A549 (cell line): ENCODE measurements at regions not wholly inside any gene's neighbourhood (a gene's known extent, or its start where the extent isn't known, plus 50 kb on each side); places are given as distances from the start of the nearest gene placed in this dataset.

Source experiments
- ATAC-seq, 2 experiments: fragments of 200-7000 bp in 1 of 2; fragments of >200 bp in 1 of 2; cut with Nextera tagmentation in 1 of 2; cut with Tn5 transposase in 1 of 2; 3 replicates each; pipeline versions ENCODE4 v1.8.0 to v1.9.1; 2018 to 2020; ENCODE audit warnings: mild to moderate bottlenecking in 1 of 2, moderate library complexity in 1 of 2
- CTCF ChIA-PET: fragments of 300-600 bp; sonication (Branson Sonifier 250); formaldehyde crosslinking; extraction: SDS; loops from one replicate; lab custom pipeline; 2021; ENCODE audit warnings: antibody characterized with exemption, inconsistent platforms; lab: Yijun Ruan, JAX
- POLR2A ChIA-PET: fragments of 350-600 bp; formaldehyde crosslinking; extraction: SDS; loops from one replicate; lab custom pipeline; 2021; ENCODE audit warnings: antibody characterized with exemption, inconsistent platforms; lab: Yijun Ruan, JAX
- DNase-seq, 2 experiments: peaks; one replicate each; pipeline versions ENCODE4 v3.0.0 to v3.0.0-alpha.2; 2011 to 2016; ENCODE audit warnings: low read depth in 1 of 2, low spot score in 1 of 2
- FAIRE-seq: peaks from 2 replicates; lab custom pipeline; 2011; peaks lifted over from hg19 to GRCh38; lab: Jason Lieb, UNC
- H3K27ac ChIP-seq, 2 experiments: fragments of >200 bp; sonication (Bioruptor Twin); formaldehyde crosslinking; 3 replicates each; pipeline ENCODE4 v1.5.1; 2016 to 2017
- H3K4me1 ChIP-seq: fragments of >200 bp; sonication (Bioruptor Twin); formaldehyde crosslinking; 3 replicates; pipeline ENCODE4 v1.6.1; 2016
- H3K4me2 ChIP-seq: fragments of >200 bp; sonication (Bioruptor Twin); formaldehyde crosslinking; 3 replicates; pipeline ENCODE4 v1.6.1; 2016
- H3K4me3 ChIP-seq: fragments of >200 bp; sonication (Bioruptor Twin); formaldehyde crosslinking; 3 replicates; pipeline ENCODE4 v1.5.1; 2016
- H3K9me3 ChIP-seq: fragments of >200 bp; sonication (Bioruptor Twin); formaldehyde crosslinking; 3 replicates; pipeline ENCODE4 v1.6.1; 2016
- CBX8 ChIP-seq: fragments of 200-600 bp; sonication (generic); IDR thresholded peaks from 2 replicates; pipeline ENCODE4 v1.6.1; 2016
- CEBPB ChIP-seq, 2 experiments: fragments of >200 bp in 1 of 2; sonication (Bioruptor Twin) in 1 of 2; formaldehyde crosslinking in 1 of 2; IDR thresholded peaks; 2 replicates each; pipeline ENCODE4 v1.6.1; 2012 to 2016
- CHD2 ChIP-seq: fragments of 150-350 bp; IDR thresholded peaks from 2 replicates; pipeline ENCODE4 v1.6.1; 2014; ENCODE audit warnings: low read length; ENCODE audit not compliant: partially characterized antibody
- CHD4 ChIP-seq: fragments of 200-600 bp; sonication (generic); IDR thresholded peaks from 2 replicates; pipeline ENCODE4 v1.6.1; 2016; ENCODE audit warnings: antibody characterized with exemption, mild to moderate bottlenecking, borderline replicate concordance
- EHF ChIP-seq: fragments of 250-450 bp; sonication (Bioruptor Pico); IDR thresholded peaks from 2 replicates; pipeline ENCODE4 v1.5.0; 2020; ENCODE audit warnings: mild to moderate bottlenecking
- EHMT2 ChIP-seq: fragments of 200-600 bp; sonication (generic); IDR thresholded peaks from 2 replicates; pipeline ENCODE4 v1.6.1; 2016; ENCODE audit warnings: antibody characterized with exemption, low read depth, mild to moderate bottlenecking, moderate library complexity
- ELK1 ChIP-seq: fragments of 150-350 bp; IDR thresholded peaks from 2 replicates; pipeline ENCODE4 v1.6.1; 2014; ENCODE audit warnings: low read depth, mild to moderate bottlenecking, low read length
- EP300 ChIP-seq, 2 experiments: fragments of >200 bp; sonication (Bioruptor Twin); formaldehyde crosslinking; IDR thresholded peaks; 2 replicates in 1 of 2; 3 replicates in 1 of 2; pipeline ENCODE4 v1.6.1; 2016 to 2017
- FOSB ChIP-seq: fragments of 250-450 bp; sonication (Bioruptor Pico); IDR thresholded peaks from 2 replicates; pipeline ENCODE4 v1.5.0; 2020; ENCODE audit warnings: mild to moderate bottlenecking, moderate library complexity
- FOXS1 ChIP-seq: fragments of 250-450 bp; sonication (Bioruptor Pico); IDR thresholded peaks from 2 replicates; pipeline ENCODE4 v1.5.0; 2020; ENCODE audit warnings: mild to moderate bottlenecking, moderate library complexity
- GATA3 ChIP-seq: IDR thresholded peaks from 2 replicates; pipeline ENCODE4 v1.6.1; 2012; ENCODE audit warnings: borderline replicate concordance
- HEYL ChIP-seq: fragments of 250-450 bp; sonication (Bioruptor Pico); IDR thresholded peaks from 2 replicates; pipeline ENCODE4 v1.8.0; 2021; ENCODE audit warnings: mild to moderate bottlenecking, moderate library complexity
- HOXB13 ChIP-seq: fragments of 250-450 bp; sonication (Bioruptor Pico); IDR thresholded peaks from 2 replicates; pipeline ENCODE4 v1.5.0; 2020; ENCODE audit warnings: low read depth, mild to moderate bottlenecking, moderate library complexity
- HOXB5 ChIP-seq: fragments of 250-450 bp; sonication (Bioruptor Pico); IDR thresholded peaks from 2 replicates; pipeline ENCODE4 v1.5.0; 2020; ENCODE audit warnings: mild to moderate bottlenecking, moderate library complexity
- KDM1A ChIP-seq: fragments of 200-600 bp; sonication (generic); IDR thresholded peaks from 2 replicates; pipeline ENCODE4 v1.6.1; 2016; ENCODE audit warnings: low read depth, mild to moderate bottlenecking
- MAX ChIP-seq: IDR thresholded peaks from 2 replicates; pipeline ENCODE4 v1.6.1; 2012
- MAZ ChIP-seq: fragments of 150-350 bp; IDR thresholded peaks from 2 replicates; pipeline ENCODE4 v1.6.1; 2014; ENCODE audit warnings: antibody characterized with exemption, low read depth, low read length, borderline replicate concordance
- MYC ChIP-seq: IDR thresholded peaks from 2 replicates; pipeline ENCODE4 v1.6.1; 2012; ENCODE audit warnings: mild to moderate bottlenecking, inconsistent platforms, low read length, improper control_type of control experiment, borderline replicate concordance
- NFE2L2 ChIP-seq: fragments of 150-350 bp; conservative IDR thresholded peaks from 2 replicates; pipeline ENCODE4 v1.6.1; 2014; ENCODE audit warnings: low read length
- POLR2A ChIP-seq: IDR thresholded peaks from 2 replicates; pipeline ENCODE4 v1.6.1; 2012; ENCODE audit warnings: mild to moderate bottlenecking, low read length
- RAD21 ChIP-seq, 2 experiments: fragments of >200 bp in 1 of 2; sonication (Bioruptor Twin) in 1 of 2; formaldehyde crosslinking in 1 of 2; IDR thresholded peaks in 1 of 2; conservative IDR thresholded peaks in 1 of 2; 2 replicates in 1 of 2; 3 replicates in 1 of 2; pipeline ENCODE4 v1.6.1; 2012 to 2018; ENCODE audit warnings: inconsistent platforms in 1 of 2
- RARB ChIP-seq: fragments of 250-450 bp; sonication (Bioruptor Pico); IDR thresholded peaks from 2 replicates; pipeline ENCODE4 v1.8.0; 2021; ENCODE audit warnings: mild to moderate bottlenecking, moderate library complexity
- RNF2 ChIP-seq: fragments of 200-600 bp; sonication (generic); IDR thresholded peaks from 2 replicates; pipeline ENCODE4 v1.6.1; 2016; ENCODE audit warnings: low read depth, mild to moderate bottlenecking, antibody characterized with exemption, moderate library complexity, borderline replicate concordance
- SREBF2 ChIP-seq: fragments of 450-650 bp; IDR thresholded peaks from 2 replicates; pipeline ENCODE4 v1.6.1; 2014; ENCODE audit warnings: mild to moderate bottlenecking, moderate library complexity
- TP53 ChIP-seq: fragments of 250-450 bp; sonication (Bioruptor Pico); IDR thresholded peaks from 2 replicates; pipeline ENCODE4 v1.5.0; 2021; ENCODE audit warnings: mild to moderate bottlenecking, moderate library complexity
- ZFP36 ChIP-seq: fragments of 450-650 bp; IDR thresholded peaks from 2 replicates; pipeline ENCODE4 v1.6.1; 2014; ENCODE audit warnings: borderline replicate concordance; ENCODE audit not compliant: partially characterized antibody
- ZNF302 ChIP-seq: fragments of 250-450 bp; sonication (Bioruptor Pico); IDR thresholded peaks from 2 replicates; pipeline ENCODE4 v1.9.0; 2021; ENCODE audit warnings: inconsistent platforms, mild to moderate bottlenecking, moderate library complexity
- ZSCAN20 ChIP-seq: fragments of 250-450 bp; sonication (Bioruptor Pico); IDR thresholded peaks from 2 replicates; pipeline ENCODE4 v1.8.0; 2022; ENCODE audit warnings: mild to moderate bottlenecking, moderate library complexity
- WGBS: methylation state at CpG from one replicate; pipeline ENCODE4 v1.1.6; 2017; ENCODE audit errors: missing lambda C conversion rate; 5-methylcytosine and 5-hydroxymethylcytosine counted together
- TF ChIP-seq, protein P1 (sequence below): fragments of >200 bp; sonication (Bioruptor Twin); formaldehyde crosslinking; IDR thresholded peaks from 2 replicates; pipeline ENCODE4 v1.6.1; 2016
- TF ChIP-seq, protein P2 (sequence below): IDR thresholded peaks from 2 replicates; pipeline ENCODE4 v1.6.1; 2012; ENCODE audit warnings: low read depth, borderline replicate concordance

DNA sequence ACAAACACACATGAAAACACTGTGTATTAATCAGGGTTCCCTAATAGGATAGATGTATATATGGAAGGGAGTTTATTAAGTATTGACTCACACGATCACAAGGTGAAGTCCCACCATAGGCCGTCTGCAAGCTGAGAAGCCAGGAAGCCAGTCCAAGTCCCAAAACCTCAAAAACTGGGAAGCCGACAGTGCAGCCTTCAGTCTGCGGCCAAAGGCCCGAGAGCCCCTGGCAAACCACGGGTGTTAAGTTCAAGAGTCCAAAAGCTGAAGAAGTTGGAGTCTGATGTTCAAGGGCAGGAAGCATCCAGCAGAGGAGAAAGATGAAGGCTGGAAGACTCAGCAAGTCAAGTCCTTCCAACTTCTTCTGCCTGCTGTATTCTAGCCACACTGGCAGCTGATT is 1085.0 kb upstream of the TMEM132C start:
- ATAC-seq = no peak

GRCh38 chr12:127189992-127190391 is 1077.0 kb upstream of the TMEM132C start:
- H3K27ac ChIP-seq = no peak overlapping the region
- DNase-seq (no peak), FAIRE-seq (no peak), ATAC-seq (no peak)
- WGBS = 83% methylated on average over 1 of the region's 1 CpG
- TF ChIP-seq FOXS1 = no peak
- no peak for TF ChIP-seq MYC
- no peak for TF ChIP-seq NFE2L2
- no peak for TF ChIP-seq CEBPB (IDR thresholded peaks at IDR 0.05)
- no peak for TF ChIP-seq ZSCAN20
- no peak for TF ChIP-seq CHD2
- no peak for TF ChIP-seq ELK1
- no peak for TF ChIP-seq MAZ
- no peak for TF ChIP-seq POLR2A
- TF ChIP-seq, protein P1, sequence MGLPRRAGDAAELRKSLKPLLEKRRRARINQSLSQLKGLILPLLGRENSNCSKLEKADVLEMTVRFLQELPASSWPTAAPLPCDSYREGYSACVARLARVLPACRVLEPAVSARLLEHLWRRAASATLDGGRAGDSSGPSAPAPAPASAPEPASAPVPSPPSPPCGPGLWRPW = no peak
- no peak for TF ChIP-seq HOXB13 (CRISPR knock-in tag)
- no peak for TF ChIP-seq MAX
- ChIA-PET POLR2A (no interaction called here), CTCF (no interaction called here)
- H3K4me3 ChIP-seq = no peak overlapping the region
- no peak overlapping the region for H3K4me2 ChIP-seq
- no peaks in the 10 kb centered on the region for H3K9me3 ChIP-seq
- H3K4me1 ChIP-seq = no peaks in the 10 kb centered on the region

More for the DNA sequence above, 1085.0 kb upstream of the TMEM132C start:
- DNase-seq (no peak), FAIRE-seq (no peak)
- ChIA-PET POLR2A (no interaction called here), CTCF (no interaction called here)
- TF ChIP-seq ZNF302 (CRISPR knock-in tag) = no peak
- TF ChIP-seq EHF = no peak
- TF ChIP-seq MYC = no peak
- TF ChIP-seq KDM1A = no peak
- no peak for TF ChIP-seq RARB (CRISPR knock-in tag)
- no peak for TF ChIP-seq HEYL (CRISPR knock-in tag)
- no peak for TF ChIP-seq SREBF2
- no peak for TF ChIP-seq FOSB (CRISPR knock-in tag)
- TF ChIP-seq ZFP36 = no peak
- TF ChIP-seq FOXS1 = no peak
- TF ChIP-seq CHD4 = no peak
- TF ChIP-seq, protein P2, sequence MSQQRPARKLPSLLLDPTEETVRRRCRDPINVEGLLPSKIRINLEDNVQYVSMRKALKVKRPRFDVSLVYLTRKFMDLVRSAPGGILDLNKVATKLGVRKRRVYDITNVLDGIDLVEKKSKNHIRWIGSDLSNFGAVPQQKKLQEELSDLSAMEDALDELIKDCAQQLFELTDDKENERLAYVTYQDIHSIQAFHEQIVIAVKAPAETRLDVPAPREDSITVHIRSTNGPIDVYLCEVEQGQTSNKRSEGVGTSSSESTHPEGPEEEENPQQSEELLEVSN = no peak
- TF ChIP-seq EHMT2 = no peak
- TF ChIP-seq RNF2 = no peak
- TF ChIP-seq GATA3 = no peak
- TF ChIP-seq HOXB5 = no peak
- no peak for TF ChIP-seq EP300 (IDR thresholded peaks at IDR 0.05)
- no peak for TF ChIP-seq TP53 (CRISPR knock-in tag)
- TF ChIP-seq RAD21 (conservative IDR thresholded peaks at IDR 0.05 in 1 of 2, IDR thresholded peaks at IDR 0.05 in 1 of 2) = no peak
- no peak for TF ChIP-seq CBX8
- no peaks in the 10 kb centered on the region for H3K4me1 ChIP-seq
- H3K4me2 ChIP-seq = no peak overlapping the region
- no peak overlapping the region for H3K27ac ChIP-seq
- H3K9me3 ChIP-seq = peaks cover 6% of the 10 kb centered on the region
- 51% methylated on average over 6 of the region's 6 CpGs for WGBS
- H3K4me3 ChIP-seq = no peak overlapping the region
